Endothelial cell of umbilical vein (primary cell): ENCODE measurements at regions not wholly inside any gene's neighbourhood (a gene's known extent, or its start where the extent isn't known, plus 50 kb on each side); places are given as distances from the start of the nearest gene placed in this dataset.

Experiments used
- GATA2 ChIP-seq: IDR thresholded peaks from 2 replicates; pipeline ENCODE4 v1.7.0; 2011; ENCODE audit warnings: low read depth, mild to moderate bottlenecking, moderate library complexity, mixed read lengths, low read length; ENCODE audit not compliant: insufficient read length, insufficient read depth
- JUN ChIP-seq: IDR thresholded peaks from 2 replicates; pipeline ENCODE4 v1.6.1; 2011; ENCODE audit warnings: borderline replicate concordance, low read depth; ENCODE audit not compliant: insufficient read length, insufficient read depth
- MYC ChIP-seq: IDR thresholded peaks from one replicate; pipeline ENCODE4 v1.6.1; 2011; ENCODE audit warnings: mild to moderate bottlenecking, low read depth, low read length
- POLR2A ChIP-seq: IDR thresholded peaks from 2 replicates; pipeline ENCODE4 v1.6.1; 2012; ENCODE audit warnings: low read depth, mild to moderate bottlenecking, control low read depth, low read length
- POLR2AphosphoS5 ChIP-seq: IDR thresholded peaks from 2 replicates; pipeline ENCODE4 v1.6.1; 2012; ENCODE audit warnings: low read depth, mild to moderate bottlenecking, control low read depth, low read length, moderate library complexity; ENCODE audit not compliant: insufficient read depth
- TF ChIP-seq, protein P1 (sequence below), 2 donors: IDR thresholded peaks; 1 replicate in 1 of 2; 2 replicates in 1 of 2; pipeline ENCODE4 v1.5.1; 2011; ENCODE audit warnings: low read length in 2 of 2, mild to moderate bottlenecking in 2 of 2, moderate library complexity in 2 of 2, control low read depth in 1 of 2, inconsistent platforms in 1 of 2, low read depth in 1 of 2; ENCODE audit not compliant: insufficient read depth in 1 of 2; ENCODE audit errors: extremely low read depth in 1 of 2
- TF ChIP-seq, protein P2 (sequence below): IDR thresholded peaks from 2 replicates; pipeline ENCODE4 v1.6.1; 2011; ENCODE audit not compliant: insufficient read depth, insufficient read length

DNA sequence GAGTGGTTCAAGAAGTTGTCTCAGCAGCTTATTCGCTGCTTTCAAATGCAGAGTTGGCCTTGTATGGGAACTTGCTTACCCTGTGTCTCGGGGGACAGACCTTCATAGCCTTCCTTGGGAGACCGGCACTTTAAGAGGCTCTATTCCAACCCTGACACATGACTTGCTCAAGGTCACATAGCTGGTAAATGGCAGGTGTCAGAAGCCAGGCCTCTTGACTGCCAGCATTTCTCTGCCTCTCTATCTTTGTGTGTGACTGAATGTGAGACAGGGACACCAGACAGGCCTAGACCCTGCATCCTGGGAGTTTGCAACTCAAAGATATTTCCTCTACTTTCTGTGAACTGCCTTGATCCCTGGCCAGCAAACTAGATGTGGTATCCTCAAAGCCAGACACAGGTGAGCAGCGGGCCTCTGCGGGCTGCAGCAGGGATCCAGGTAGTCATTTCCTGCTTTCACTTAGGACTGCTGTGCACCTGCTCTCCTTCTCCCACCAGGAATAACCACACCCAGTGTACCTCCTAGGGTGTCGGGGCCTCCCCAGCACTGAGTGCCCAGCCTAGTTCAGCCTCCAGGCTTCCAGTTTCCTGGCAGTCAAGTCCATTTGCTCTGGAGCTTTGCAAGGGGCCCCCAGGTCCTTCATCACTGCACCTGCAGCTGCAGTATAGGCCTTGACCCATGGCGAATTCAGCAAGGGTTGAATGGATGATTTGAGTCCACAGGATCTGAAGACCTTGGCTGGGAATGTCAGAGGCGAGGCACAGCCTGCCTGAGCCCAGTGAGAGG is 116.6 kb upstream of the TNRC6C start:
- TF ChIP-seq POLR2A: no peak
- TF ChIP-seq, protein P1, sequence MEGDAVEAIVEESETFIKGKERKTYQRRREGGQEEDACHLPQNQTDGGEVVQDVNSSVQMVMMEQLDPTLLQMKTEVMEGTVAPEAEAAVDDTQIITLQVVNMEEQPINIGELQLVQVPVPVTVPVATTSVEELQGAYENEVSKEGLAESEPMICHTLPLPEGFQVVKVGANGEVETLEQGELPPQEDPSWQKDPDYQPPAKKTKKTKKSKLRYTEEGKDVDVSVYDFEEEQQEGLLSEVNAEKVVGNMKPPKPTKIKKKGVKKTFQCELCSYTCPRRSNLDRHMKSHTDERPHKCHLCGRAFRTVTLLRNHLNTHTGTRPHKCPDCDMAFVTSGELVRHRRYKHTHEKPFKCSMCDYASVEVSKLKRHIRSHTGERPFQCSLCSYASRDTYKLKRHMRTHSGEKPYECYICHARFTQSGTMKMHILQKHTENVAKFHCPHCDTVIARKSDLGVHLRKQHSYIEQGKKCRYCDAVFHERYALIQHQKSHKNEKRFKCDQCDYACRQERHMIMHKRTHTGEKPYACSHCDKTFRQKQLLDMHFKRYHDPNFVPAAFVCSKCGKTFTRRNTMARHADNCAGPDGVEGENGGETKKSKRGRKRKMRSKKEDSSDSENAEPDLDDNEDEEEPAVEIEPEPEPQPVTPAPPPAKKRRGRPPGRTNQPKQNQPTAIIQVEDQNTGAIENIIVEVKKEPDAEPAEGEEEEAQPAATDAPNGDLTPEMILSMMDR (IDR thresholded peaks at IDR 0.05; ENCODE audit: extremely low read depth in 1 of 2, insufficient read depth in 1 of 2, low read depth in 1 of 2, low read length in 2 of 2): no peak
- TF ChIP-seq, protein P2, sequence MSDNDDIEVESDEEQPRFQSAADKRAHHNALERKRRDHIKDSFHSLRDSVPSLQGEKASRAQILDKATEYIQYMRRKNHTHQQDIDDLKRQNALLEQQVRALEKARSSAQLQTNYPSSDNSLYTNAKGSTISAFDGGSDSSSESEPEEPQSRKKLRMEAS: no peak
- TF ChIP-seq JUN: no peak
- no peak for TF ChIP-seq MYC
- TF ChIP-seq POLR2AphosphoS5: no peak
- TF ChIP-seq GATA2: no peak
